GM13977 (cell line): ENCODE measurements at regions not wholly inside any gene's neighbourhood (a gene's known extent, or its start where the extent isn't known, plus 50 kb on each side); places are given as distances from the start of the nearest gene placed in this dataset.
A peak's percentile ranks its signal among the peaks of the same experiment; 100 is the strongest.

Experiments
- DNase-seq: peaks from one replicate; pipeline ENCODE4 v3.0.0; 2012; ENCODE audit warnings: low spot score
- in situ Hi-C: fragments of 300-500 bp; cut with MboI; formaldehyde crosslinking; loops from one replicate; pipeline ENCODE4 v1.12.0; 2022; ENCODE audit warnings: low sequenced_read_pairs, low pct_unique_long_range_greater_than_20kb, mixed read lengths, inconsistent platforms; ENCODE audit not compliant: unreplicated experiment
- TF ChIP-seq, protein P1 (sequence below): IDR thresholded peaks from 2 replicates; pipeline ENCODE4 v1.5.1; 2012; ENCODE audit warnings: mild to moderate bottlenecking, control low read depth; ENCODE audit not compliant: insufficient read depth; ENCODE audit errors: extremely low read depth, missing control alignments

DNA sequence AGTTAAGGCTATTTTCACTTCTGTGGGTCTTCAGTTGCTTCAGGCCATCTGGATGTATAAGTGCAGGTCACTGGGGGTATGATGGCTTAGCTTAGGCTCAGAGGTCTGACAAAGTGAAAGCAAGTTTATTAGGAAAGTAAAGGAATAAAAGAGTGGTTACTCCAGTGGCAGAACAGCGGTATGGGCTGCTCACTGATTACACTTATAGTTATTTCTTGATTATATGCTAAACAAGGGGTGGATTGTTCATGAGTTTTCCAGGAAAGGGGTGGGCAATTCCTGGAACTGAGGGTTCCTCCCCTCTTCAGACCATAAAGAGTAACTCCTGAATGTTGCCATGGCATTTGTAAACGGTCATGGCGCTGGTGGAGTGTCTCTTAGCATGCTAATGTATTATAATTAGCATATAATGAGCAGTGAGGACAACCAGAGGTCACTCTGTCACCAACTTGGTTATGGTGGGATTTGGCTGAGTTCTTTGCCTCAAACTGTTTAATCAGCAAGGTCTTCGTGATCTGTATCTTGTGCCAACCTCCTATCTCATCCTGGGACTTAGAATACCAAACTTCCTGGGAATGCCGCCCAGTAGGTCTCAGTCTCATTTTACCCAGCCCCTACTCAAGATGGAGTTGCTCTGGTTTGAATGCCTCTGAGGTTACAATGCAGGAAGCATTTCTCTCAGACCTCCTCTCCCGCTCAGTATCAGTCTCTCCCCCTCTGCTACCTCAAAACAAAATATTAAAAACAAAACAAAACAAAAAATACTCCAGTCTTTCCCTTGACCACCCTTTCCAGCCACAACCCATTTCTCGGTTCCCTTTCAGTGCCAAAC, 71.3 kb upstream of the SLC22A11 start:
- in situ Hi-C loops = no loop called here
- TF ChIP-seq, protein P1, sequence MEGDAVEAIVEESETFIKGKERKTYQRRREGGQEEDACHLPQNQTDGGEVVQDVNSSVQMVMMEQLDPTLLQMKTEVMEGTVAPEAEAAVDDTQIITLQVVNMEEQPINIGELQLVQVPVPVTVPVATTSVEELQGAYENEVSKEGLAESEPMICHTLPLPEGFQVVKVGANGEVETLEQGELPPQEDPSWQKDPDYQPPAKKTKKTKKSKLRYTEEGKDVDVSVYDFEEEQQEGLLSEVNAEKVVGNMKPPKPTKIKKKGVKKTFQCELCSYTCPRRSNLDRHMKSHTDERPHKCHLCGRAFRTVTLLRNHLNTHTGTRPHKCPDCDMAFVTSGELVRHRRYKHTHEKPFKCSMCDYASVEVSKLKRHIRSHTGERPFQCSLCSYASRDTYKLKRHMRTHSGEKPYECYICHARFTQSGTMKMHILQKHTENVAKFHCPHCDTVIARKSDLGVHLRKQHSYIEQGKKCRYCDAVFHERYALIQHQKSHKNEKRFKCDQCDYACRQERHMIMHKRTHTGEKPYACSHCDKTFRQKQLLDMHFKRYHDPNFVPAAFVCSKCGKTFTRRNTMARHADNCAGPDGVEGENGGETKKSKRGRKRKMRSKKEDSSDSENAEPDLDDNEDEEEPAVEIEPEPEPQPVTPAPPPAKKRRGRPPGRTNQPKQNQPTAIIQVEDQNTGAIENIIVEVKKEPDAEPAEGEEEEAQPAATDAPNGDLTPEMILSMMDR = no peak
- DNase-seq = no peak

DNA sequence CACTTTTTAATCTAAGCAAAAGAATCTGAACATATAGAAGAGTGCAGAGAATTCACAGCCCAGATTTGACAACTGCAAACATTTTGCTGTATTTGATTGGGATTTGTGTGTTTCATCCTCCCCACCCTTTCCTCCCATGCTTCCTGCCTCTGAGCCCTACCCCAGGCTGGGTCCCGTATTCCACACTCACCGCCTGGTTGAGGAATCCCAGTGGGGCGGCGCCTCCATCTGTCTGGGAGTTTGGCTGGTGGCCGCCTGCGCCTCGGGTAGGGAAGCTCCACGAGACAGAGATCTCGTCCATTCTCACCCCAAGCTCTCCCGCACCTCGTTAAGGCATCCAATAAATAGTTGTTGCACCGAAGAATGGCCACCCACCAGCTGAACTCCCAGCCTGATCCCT, 70.7 kb upstream of the SLC22A11 start:
- DNase-seq = no peak
- TF ChIP-seq, protein P1 = no peak
- in situ Hi-C loops = no loop called here

DNA sequence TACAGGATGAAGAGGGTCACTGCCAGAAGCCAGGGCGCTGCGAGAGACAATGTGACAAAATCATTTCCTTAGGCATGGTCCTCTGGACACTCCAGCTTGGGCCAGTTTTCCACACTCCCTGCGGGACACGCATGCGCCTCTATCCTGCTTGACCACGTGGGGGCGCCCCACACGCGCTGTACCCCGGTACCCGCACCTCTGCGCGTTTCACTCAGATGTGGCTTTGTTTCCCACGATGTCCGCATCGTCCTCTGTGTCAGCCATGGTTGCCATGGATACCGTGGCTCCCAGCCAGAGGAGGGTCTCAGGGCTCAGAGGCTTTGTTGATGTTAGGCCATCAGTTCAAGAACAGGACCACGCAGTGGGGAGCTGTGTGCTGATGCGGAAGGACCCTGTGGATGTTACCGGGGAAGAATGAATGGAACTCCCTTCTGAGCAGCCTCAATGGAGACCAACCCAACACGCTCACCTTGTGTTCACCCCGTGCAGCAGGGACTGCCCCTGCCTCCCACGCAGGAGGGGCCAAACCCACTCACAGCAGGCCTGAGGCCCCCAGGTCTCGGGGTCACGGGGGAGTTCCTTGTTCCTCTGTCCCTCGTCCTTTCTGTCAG, 65.8 kb upstream of the SLC22A11 start:
- DNase-seq = peak; percentile 58
- TF ChIP-seq, protein P1 = peak; percentile 69
- in situ Hi-C loops = no loop called here

DNA sequence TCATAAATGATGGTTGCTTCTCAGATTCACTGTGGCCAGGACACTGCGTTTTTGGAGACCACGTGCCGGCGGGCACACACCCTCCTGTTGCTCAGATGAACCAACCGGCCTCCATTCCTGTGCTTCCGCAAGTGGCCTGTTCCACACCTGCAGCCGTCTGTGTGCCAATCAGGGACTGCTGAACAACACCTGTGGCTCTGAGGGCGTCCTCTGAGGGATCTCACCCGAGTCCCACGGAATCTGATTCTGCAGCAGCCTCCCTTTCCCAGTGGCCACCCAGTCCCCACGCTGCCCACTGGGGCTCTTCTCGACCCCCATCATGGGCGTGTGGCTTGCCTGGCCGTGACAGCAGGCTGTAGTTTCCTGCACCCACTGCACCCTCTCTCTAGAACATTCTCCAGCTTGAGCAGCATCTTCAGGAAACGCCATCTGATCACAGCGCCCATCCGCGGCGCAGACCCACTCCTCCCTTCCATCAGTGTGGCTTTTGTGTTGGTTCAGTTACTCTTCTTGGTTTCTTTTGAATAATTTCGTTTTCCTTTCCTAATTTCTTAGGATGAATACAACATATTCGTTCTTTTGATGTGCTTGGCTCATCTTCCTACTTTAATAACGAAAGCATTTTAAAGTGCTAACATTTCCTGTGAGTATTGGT, 65.1 kb upstream of the SLC22A11 start:
- no peak for DNase-seq
- in situ Hi-C loops = no loop called here
- TF ChIP-seq, protein P1 = no peak

DNA sequence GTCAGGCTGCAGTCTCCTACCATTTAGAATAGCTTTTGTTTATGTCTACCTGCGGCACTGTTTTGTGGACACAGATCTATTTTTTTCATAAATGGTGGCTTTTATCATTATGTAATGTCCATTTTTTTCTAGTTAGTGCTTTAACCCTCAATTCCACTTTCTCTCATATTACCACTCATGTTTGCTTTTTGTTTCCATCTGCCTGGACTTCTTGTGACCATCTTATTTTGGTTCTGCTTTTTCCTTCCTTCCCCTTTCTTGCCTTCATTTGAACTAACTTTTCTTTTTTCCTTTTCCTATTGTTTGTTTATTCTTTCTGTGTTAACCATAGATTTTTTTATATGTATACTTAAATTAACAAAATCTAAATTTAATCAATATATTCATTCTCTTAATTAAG, 63.2 kb upstream of the SLC22A11 start:
- DNase-seq = no peak
- in situ Hi-C loops = no loop called here
- TF ChIP-seq, protein P1 = no peak

DNA sequence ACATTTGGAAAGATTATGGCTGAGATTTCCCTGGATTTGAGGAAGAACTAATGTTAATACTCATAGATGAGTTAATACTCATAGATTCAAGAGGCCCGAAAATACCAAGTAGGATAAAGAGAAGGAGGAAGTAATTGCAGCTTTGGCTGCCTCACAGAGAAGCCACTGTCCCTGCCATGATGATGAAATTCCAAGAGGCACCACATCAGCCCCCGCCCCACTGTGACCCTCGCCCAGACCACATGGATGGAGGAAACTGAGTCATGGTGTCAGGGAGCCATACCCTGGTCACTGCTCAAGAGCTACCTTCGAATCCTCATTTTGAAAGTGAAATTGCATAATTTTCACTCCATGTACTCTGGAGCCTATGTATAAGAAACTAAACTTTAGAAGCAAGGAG, 57.6 kb upstream of the SLC22A11 start:
- in situ Hi-C loops = no loop called here

More for the DNA sequence above, 57.6 kb upstream of the SLC22A11 start:
- TF ChIP-seq, protein P1 = no peak
- no peak for DNase-seq
